CD4-positive, alpha-beta memory T cell (primary cell): ENCODE measurements at regions not wholly inside any gene's neighbourhood (a gene's known extent, or its start where the extent isn't known, plus 50 kb on each side); places are given as distances from the start of the nearest gene placed in this dataset.

Experiments
- CTCF ChIA-PET: fragments of 350-600 bp; sonication (Branson Sonifier 250); formaldehyde crosslinking; loops from one replicate; lab custom pipeline; 2021; ENCODE audit warnings: inconsistent platforms; ENCODE audit not compliant: partially characterized antibody; lab: Charles Lee
- POLR2A ChIA-PET: fragments of 350-600 bp; sonication (Branson Sonifier 250); formaldehyde crosslinking; loops from one replicate; lab custom pipeline; 2021; ENCODE audit not compliant: partially characterized antibody; lab: Charles Lee
- DNase-seq, 5 donors: peaks; one replicate each; pipeline versions ENCODE4 v3.0.0 to v3.0.0-alpha.2; 2020 to 2022; ENCODE audit warnings: mixed read lengths in 1 of 5
- H3K27ac ChIP-seq: one replicate; pipeline ENCODE4 v1.7.0; 2013; ENCODE audit warnings: low read depth, low read length
- H3K27me3 ChIP-seq: 2 replicates; pipeline ENCODE4 v1.7.0; 2013; ENCODE audit warnings: mild to moderate bottlenecking, low read length, moderate library complexity; ENCODE audit not compliant: insufficient read depth
- H3K36me3 ChIP-seq: 2 replicates; pipeline ENCODE4 v1.7.0; 2013; ENCODE audit warnings: mild to moderate bottlenecking, low read length, moderate library complexity; ENCODE audit not compliant: insufficient read depth
- H3K4me1 ChIP-seq: 2 replicates; pipeline ENCODE4 v1.7.0; 2013; ENCODE audit warnings: mild to moderate bottlenecking, low read length, moderate library complexity; ENCODE audit not compliant: insufficient read depth
- H3K4me3 ChIP-seq, 2 donors: one replicate each; pipeline ENCODE4 v1.7.0; 2013; ENCODE audit warnings: low read length in 2 of 2, mild to moderate bottlenecking in 1 of 2
- H3K9me3 ChIP-seq, 2 donors: one replicate each; pipeline ENCODE4 v1.7.0; 2013; ENCODE audit warnings: low read length in 2 of 2, control low read depth in 1 of 2; ENCODE audit not compliant: control insufficient read depth in 1 of 2
- H3K27ac Mint-ChIP-seq, 7 donors: one replicate each; pipeline ENCODE4 v1.8.0; 2020 to 2021; ENCODE audit warnings: mixed read lengths in 7 of 7, mild to moderate bottlenecking in 6 of 7, inconsistent platforms in 3 of 7, moderate library complexity in 3 of 7
- H3K27me3 Mint-ChIP-seq, 2 donors: one replicate each; pipeline ENCODE4 v1.8.0; 2020 to 2021; ENCODE audit warnings: mixed read lengths in 2 of 2
- H3K36me3 Mint-ChIP-seq, 2 donors: one replicate each; pipeline ENCODE4 v1.8.0; 2020 to 2021; ENCODE audit warnings: mixed read lengths in 2 of 2, inconsistent platforms in 1 of 2, mild to moderate bottlenecking in 1 of 2
- H3K4me1 Mint-ChIP-seq, 4 donors: one replicate each; pipeline ENCODE4 v1.8.0; 2020 to 2021; ENCODE audit warnings: mixed read lengths in 4 of 4, mild to moderate bottlenecking in 1 of 4
- H3K4me3 Mint-ChIP-seq, 8 donors: one replicate each; pipeline ENCODE4 v1.8.0; 2020 to 2021; ENCODE audit warnings: mixed read lengths in 8 of 8, mild to moderate bottlenecking in 7 of 8, moderate library complexity in 6 of 8, inconsistent platforms in 3 of 8
- H3K9me3 Mint-ChIP-seq, 8 donors: one replicate each; pipeline ENCODE4 v1.8.0; 2020 to 2021; ENCODE audit warnings: mixed read lengths in 8 of 8, mild to moderate bottlenecking in 5 of 8, inconsistent platforms in 3 of 8, moderate library complexity in 1 of 8
- intact Hi-C: fragments of 100-400 bp; cut with micrococcal nuclease; formaldehyde crosslinking; loops from one replicate; pipeline ENCODE4 v1.15.1; 2023

GRCh38 chr9:109934136-109934856, 154.3 kb downstream of the PALM2AKAP2 start:
- Histone ChIP-seq H3K27ac (no peak overlapping the region), H3K27me3 (no peaks in the 10 kb centered on the region), H3K4me3 (no peak overlapping the region), H3K9me3 (no peaks in the 10 kb centered on the region), H3K4me1 (peaks cover 7% of the 10 kb centered on the region), H3K36me3 (no peaks in the 10 kb centered on the region)
- H3K9me3 Mint-ChIP-seq: peaks cover 0 to 1% (median 0%) of the 10 kb centered on the region in 8 donors
- H3K27ac Mint-ChIP-seq: no peak overlapping the region
- H3K4me3 Mint-ChIP-seq: no peak overlapping the region
- peaks cover 5 to 12% (median 9%) of the 10 kb centered on the region in 4 donors for H3K4me1 Mint-ChIP-seq
- POLR2A ChIA-PET: no interaction called here
- no peaks in the 10 kb centered on the region for H3K36me3 Mint-ChIP-seq
- peaks cover 2 to 10% of the 10 kb centered on the region in 2 donors for H3K27me3 Mint-ChIP-seq
- intact Hi-C loops: no loop called here
- DNase-seq: no peak
- CTCF ChIA-PET: interaction anchor here (0.8 to 1.0 kb wide), 2 partner anchors 31 to 250 kb away, joined by 3 read pairs; no protein-coding TSS in a partner anchor

- intact Hi-C loops: no loop called here
- H3K4me3 Mint-ChIP-seq: no peak overlapping the region
- H3K27ac ChIP-seq: no peak overlapping the region
Observed at GRCh38 chr9:109934857-109935215, 154.8 kb downstream of the PALM2AKAP2 start.

GRCh38 chr9:109935406-109936087, 155.5 kb downstream of the PALM2AKAP2 start:
- no peak for DNase-seq
- Histone ChIP-seq H3K27me3 (no peaks in the 10 kb centered on the region), H3K4me3 (no peak overlapping the region), H3K36me3 (no peaks in the 10 kb centered on the region), H3K27ac (no peak overlapping the region), H3K9me3 (no peaks in the 10 kb centered on the region), H3K4me1 (peaks cover 7% of the 10 kb centered on the region)
- Mint-ChIP-seq H3K9me3 (peaks cover 0 to under 1% (median 0%) of the 10 kb centered on the region in 8 donors), H3K27me3 (peaks cover under 1 to 9% of the 10 kb centered on the region in 2 donors), H3K4me1 (peaks cover 5 to 12% (median 9%) of the 10 kb centered on the region in 4 donors), H3K36me3 (no peaks in the 10 kb centered on the region), H3K4me3 (no peak overlapping the region), H3K27ac (no peak overlapping the region)
- ChIA-PET POLR2A (no interaction called here), CTCF (interaction anchor here (0.8 kb wide), 1 partner anchor 248 kb away, joined by 3 read pairs; no protein-coding TSS in a partner anchor)
- intact Hi-C loops: no loop called here

More at GRCh38 chr9:109934857-109935215, 154.8 kb downstream of the PALM2AKAP2 start:
- DNase-seq: no peak
- H3K4me3 ChIP-seq: no peak overlapping the region
- Mint-ChIP-seq H3K9me3 (peaks cover 0 to 1% (median 0%) of the 10 kb centered on the region in 8 donors), H3K36me3 (no peaks in the 10 kb centered on the region), H3K27ac (no peak overlapping the region), H3K27me3 (peaks cover 2 to 10% of the 10 kb centered on the region in 2 donors), H3K4me1 (peaks cover 5 to 12% (median 9%) of the 10 kb centered on the region in 4 donors)
- ChIA-PET CTCF (interaction anchor here (0.8 to 1.0 kb wide), 2 partner anchors 32 to 249 kb away, joined by 3 read pairs; no protein-coding TSS in a partner anchor), POLR2A (no interaction called here)
- no peaks in the 10 kb centered on the region for H3K27me3 ChIP-seq
- H3K9me3 ChIP-seq: no peaks in the 10 kb centered on the region
- H3K4me1 ChIP-seq: peaks cover 7% of the 10 kb centered on the region
- no peaks in the 10 kb centered on the region for H3K36me3 ChIP-seq

- intact Hi-C loops: no loop called here
- H3K27ac Mint-ChIP-seq: peak overlapping the region in 3 of 7 donors; percentile 0 to 50 (median 1)
- POLR2A ChIA-PET: no interaction called here
Observed at GRCh38 chr9:109937861-109938453, 158.0 kb downstream of the PALM2AKAP2 start.

GRCh38 chr9:109939698-109940342, 159.8 kb downstream of the PALM2AKAP2 start:
- no peaks in the 10 kb centered on the region for H3K27me3 ChIP-seq
- Mint-ChIP-seq H3K4me3 (no peak overlapping the region), H3K27me3 (peaks cover 2 to 4% of the 10 kb centered on the region in 2 donors), H3K36me3 (no peaks in the 10 kb centered on the region), H3K4me1 (peaks cover 5 to 6% (median 6%) of the 10 kb centered on the region in 4 donors), H3K9me3 (no peaks in the 10 kb centered on the region), H3K27ac (no peak overlapping the region)
- intact Hi-C loops: no loop called here
- H3K36me3 ChIP-seq: no peaks in the 10 kb centered on the region
- ChIA-PET CTCF (no interaction called here), POLR2A (no interaction called here)
- H3K9me3 ChIP-seq: no peaks in the 10 kb centered on the region
- H3K27ac ChIP-seq: no peak overlapping the region
- H3K4me3 ChIP-seq: no peak overlapping the region
- DNase-seq: no peak
- peaks cover 7% of the 10 kb centered on the region for H3K4me1 ChIP-seq

More at GRCh38 chr9:109937861-109938453, 158.0 kb downstream of the PALM2AKAP2 start:
- H3K4me1 Mint-ChIP-seq: peaks cover 5 to 12% (median 9%) of the 10 kb centered on the region in 4 donors
- Histone ChIP-seq H3K27me3 (no peaks in the 10 kb centered on the region), H3K9me3 (no peaks in the 10 kb centered on the region), H3K4me1 (peaks cover 7% of the 10 kb centered on the region), H3K27ac (no peak overlapping the region), H3K4me3 (no peak overlapping the region), H3K36me3 (no peaks in the 10 kb centered on the region)
- H3K27me3 Mint-ChIP-seq: peaks cover 2 to 3% of the 10 kb centered on the region in 2 donors
- CTCF ChIA-PET: interaction anchor here (1.0 kb wide), 1 partner anchor 15 kb away, joined by 3 read pairs; no protein-coding TSS in a partner anchor
- H3K9me3 Mint-ChIP-seq: no peaks in the 10 kb centered on the region
- DNase-seq: no peak
- H3K4me3 Mint-ChIP-seq: peak overlapping the region in 1 of 8 donors; percentile 2
- no peaks in the 10 kb centered on the region for H3K36me3 Mint-ChIP-seq

- Mint-ChIP-seq H3K4me1 (peaks cover 5 to 6% (median 6%) of the 10 kb centered on the region in 4 donors), H3K27me3 (peaks cover 2 to 4% of the 10 kb centered on the region in 2 donors), H3K27ac (no peak overlapping the region), H3K4me3 (no peak overlapping the region), H3K9me3 (no peaks in the 10 kb centered on the region), H3K36me3 (no peaks in the 10 kb centered on the region)
- H3K36me3 ChIP-seq: no peaks in the 10 kb centered on the region
- ChIA-PET CTCF (no interaction called here), POLR2A (no interaction called here)
- no peak overlapping the region for H3K4me3 ChIP-seq
- no peaks in the 10 kb centered on the region for H3K27me3 ChIP-seq
- H3K27ac ChIP-seq: no peak overlapping the region
- no peak for DNase-seq
- no peaks in the 10 kb centered on the region for H3K9me3 ChIP-seq
- peaks cover 7% of the 10 kb centered on the region for H3K4me1 ChIP-seq
- intact Hi-C loops: no loop called here
Observed at GRCh38 chr9:109940561-109940960, 160.6 kb downstream of the PALM2AKAP2 start.
